Hepatocyte (in vitro differentiated cells): ENCODE measurements at regions not wholly inside any gene's neighbourhood (a gene's known extent, or its start where the extent isn't known, plus 50 kb on each side); places are given as distances from the start of the nearest gene placed in this dataset.
A peak's percentile ranks its signal among the peaks of the same experiment; 100 is the strongest.

Source experiments
- EZH2 ChIP-seq: fragments of 200-600 bp; sonication (generic); IDR thresholded peaks from 2 replicates; pipeline ENCODE4 v1.6.1; 2016; ENCODE audit warnings: antibody characterized with exemption, mild to moderate bottlenecking, borderline replicate concordance
- TF ChIP-seq, protein P1 (sequence below): fragments of 200-600 bp; sonication (generic); IDR thresholded peaks from 2 replicates; pipeline ENCODE4 v1.5.1; 2016; ENCODE audit warnings: antibody characterized with exemption, mild to moderate bottlenecking; ENCODE audit not compliant: poor library complexity

- TF ChIP-seq, protein P1, sequence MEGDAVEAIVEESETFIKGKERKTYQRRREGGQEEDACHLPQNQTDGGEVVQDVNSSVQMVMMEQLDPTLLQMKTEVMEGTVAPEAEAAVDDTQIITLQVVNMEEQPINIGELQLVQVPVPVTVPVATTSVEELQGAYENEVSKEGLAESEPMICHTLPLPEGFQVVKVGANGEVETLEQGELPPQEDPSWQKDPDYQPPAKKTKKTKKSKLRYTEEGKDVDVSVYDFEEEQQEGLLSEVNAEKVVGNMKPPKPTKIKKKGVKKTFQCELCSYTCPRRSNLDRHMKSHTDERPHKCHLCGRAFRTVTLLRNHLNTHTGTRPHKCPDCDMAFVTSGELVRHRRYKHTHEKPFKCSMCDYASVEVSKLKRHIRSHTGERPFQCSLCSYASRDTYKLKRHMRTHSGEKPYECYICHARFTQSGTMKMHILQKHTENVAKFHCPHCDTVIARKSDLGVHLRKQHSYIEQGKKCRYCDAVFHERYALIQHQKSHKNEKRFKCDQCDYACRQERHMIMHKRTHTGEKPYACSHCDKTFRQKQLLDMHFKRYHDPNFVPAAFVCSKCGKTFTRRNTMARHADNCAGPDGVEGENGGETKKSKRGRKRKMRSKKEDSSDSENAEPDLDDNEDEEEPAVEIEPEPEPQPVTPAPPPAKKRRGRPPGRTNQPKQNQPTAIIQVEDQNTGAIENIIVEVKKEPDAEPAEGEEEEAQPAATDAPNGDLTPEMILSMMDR: peak; percentile 51
- no peak for TF ChIP-seq EZH2
Measured at GRCh38 chr14:76947078-76947837, 81.2 kb downstream of the IRF2BPL start.
